Mononuclear cell (primary cell): ENCODE measurements at regions not wholly inside any gene's neighbourhood (a gene's known extent, or its start where the extent isn't known, plus 50 kb on each side); places are given as distances from the start of the nearest gene placed in this dataset.
"Not testable (repeated sequence)": the region's sequence is repeated elsewhere in the genome, so short reads cannot be mapped to it uniquely, and the experiment has no call there.

Source experiments
- H3K27me3 ChIP-seq: 2 replicates; pipeline ENCODE4 v1.6.0; 2011; ENCODE audit warnings: low read length, control low read depth; ENCODE audit not compliant: insufficient read depth
- H3K4me1 ChIP-seq: 2 replicates; pipeline ENCODE4 v1.5.1; 2011; ENCODE audit warnings: mild to moderate bottlenecking, low read length, control low read depth; ENCODE audit not compliant: insufficient read depth
- H3K4me3 ChIP-seq: 2 replicates; pipeline ENCODE4 v1.5.1; 2011; ENCODE audit warnings: mild to moderate bottlenecking, low read length, moderate library complexity
- H3K9me3 ChIP-seq: 2 replicates; pipeline ENCODE4 v1.5.1; 2011; ENCODE audit warnings: low read depth, mild to moderate bottlenecking, control low read depth, low read length

DNA sequence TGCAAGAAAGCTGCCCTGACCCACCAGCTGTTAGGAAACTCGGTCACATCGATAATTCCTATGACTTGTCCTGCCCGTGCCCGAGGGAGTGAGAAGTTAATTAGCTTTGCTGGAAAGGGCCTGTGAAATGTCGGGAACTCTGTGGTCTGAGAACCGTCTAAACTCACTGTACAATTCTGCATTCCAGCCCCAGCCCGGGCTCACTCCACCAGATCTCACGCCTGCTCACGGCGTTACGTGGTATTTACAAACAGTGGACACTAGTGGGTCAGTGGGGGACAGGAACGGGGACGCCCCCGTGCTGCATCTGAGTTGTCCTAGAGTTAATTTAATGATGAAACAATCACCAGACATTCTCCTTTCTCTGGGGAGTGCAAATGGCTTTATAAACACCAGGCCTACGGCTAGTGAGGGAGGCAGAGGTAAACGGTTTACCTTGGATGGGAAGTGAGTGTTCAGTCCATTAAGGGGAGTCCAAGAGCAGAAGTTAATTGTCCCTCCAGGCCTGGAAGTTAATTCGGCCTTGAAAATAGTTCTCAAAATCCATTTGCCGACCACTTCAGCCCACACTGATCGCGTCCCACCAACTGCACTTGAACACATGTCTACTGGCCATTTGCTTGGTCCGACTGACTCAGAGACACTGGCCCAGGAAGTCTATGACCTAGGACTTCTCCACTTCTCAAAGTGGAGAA lies 93.5 kb upstream of the MED13L start:
- H3K27me3 ChIP-seq = no peaks in the 10 kb centered on the region
- no peaks in the 10 kb centered on the region for H3K4me1 ChIP-seq
- no peak overlapping the region for H3K4me3 ChIP-seq
- H3K9me3 ChIP-seq = no peaks in the 10 kb centered on the region

DNA sequence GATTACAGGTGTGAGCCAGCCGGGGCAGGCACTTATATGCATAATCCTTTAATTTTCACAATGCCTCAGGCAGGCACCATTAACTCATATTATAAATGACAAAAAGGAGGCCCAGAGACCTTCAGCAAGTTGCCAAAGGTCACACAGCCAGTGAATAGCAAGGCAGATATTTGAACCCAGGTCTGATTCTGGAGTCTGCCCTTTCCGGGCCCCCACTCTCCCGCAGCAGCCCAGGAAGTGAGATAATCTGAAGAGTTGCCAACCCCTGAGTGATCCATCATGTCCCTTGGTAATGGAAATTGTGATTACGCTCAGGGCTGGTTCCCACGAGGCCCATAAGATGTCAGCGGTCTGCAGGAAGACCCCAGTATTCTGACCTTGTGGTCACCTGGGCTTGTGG lies 95.3 kb upstream of the MED13L start:
- Histone ChIP-seq H3K9me3 (no peaks in the 10 kb centered on the region), H3K27me3 (no peaks in the 10 kb centered on the region), H3K4me1 (no peaks in the 10 kb centered on the region), H3K4me3 (no peak overlapping the region)

DNA sequence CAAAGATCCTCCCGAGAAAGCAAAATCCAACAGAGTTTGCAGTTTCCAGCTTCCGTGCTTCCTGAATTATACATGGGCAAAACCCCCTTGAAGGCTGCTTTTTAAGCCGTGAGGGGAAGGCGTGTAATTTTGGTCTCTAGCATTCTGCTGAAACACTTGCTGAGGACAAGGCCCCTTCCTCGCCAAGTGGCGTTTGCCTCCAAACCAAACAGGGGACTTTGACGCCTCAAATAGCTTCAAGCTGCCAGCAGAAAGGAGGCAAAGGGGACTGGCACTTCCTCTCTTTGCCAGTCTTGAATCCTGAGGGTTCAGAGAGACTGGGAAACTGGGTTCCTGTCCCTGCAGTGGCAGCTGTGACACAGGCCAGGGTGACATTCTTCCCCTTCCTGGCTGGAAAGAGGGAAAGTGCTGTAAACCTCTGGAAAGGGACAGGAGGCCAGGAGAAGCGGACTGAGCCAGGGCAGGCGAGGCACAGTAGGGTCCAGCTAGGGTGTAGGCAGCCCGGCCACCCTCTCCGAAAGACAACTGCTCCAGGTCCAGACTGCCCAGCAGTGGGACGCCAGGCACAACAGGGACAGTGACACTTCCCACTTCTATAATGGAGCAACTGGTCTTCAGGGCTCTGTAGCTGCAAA lies 96.2 kb upstream of the MED13L start:
- Histone ChIP-seq H3K4me1 (no peaks in the 10 kb centered on the region), H3K4me3 (no peak overlapping the region), H3K27me3 (no peaks in the 10 kb centered on the region), H3K9me3 (no peaks in the 10 kb centered on the region)

DNA sequence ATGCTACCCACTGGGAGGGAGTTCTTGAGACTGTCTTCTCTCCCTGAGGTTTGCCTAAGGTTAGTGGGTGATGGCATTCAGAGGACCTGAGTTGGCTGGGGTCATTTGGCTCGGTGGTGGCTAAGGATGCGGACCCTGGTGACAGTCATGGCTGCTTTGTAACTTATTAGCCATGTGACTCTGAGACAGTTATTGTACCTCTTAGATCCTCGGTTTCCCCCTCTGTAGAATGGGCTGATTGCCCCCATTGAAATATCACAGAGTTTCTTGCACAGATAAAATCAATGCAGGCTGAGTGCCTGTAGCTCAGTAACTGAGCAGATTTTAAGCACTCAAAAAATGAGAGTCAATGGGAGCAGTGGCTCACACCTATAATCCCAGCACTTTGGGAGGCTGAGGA lies 96.7 kb upstream of the MED13L start:
- Histone ChIP-seq H3K9me3 (no peaks in the 10 kb centered on the region), H3K27me3 (no peaks in the 10 kb centered on the region), H3K4me3 (no peak overlapping the region), H3K4me1 (no peaks in the 10 kb centered on the region)

DNA sequence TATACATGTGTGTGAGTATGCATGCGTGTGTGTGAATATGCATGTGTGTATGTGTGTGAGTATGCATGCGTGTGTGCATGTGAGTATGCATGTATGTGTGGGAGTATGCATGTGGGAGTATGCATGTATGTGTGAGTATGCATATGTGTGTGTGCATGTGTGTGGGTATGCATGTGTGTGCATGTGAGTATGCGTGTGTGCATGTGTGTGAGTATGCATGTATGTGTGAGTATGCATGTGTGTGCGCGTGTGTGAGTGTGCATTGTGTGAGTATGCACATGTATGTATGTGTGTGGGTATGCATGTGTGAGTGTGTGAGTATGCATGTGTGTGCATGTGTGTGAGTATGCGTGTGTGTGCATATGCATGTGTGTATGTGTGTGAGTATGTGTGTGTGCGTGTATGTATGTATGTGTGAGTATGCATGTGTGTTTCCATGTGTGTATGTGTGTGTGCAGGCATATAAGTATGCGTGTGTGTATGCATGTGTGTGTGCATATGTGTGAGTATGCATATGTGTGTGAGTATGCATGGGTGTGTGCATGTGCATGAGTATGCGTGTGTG lies 97.9 kb upstream of the MED13L start:
- no peaks in the 10 kb centered on the region for H3K9me3 ChIP-seq
- H3K4me1 ChIP-seq = no peaks in the 10 kb centered on the region
- no peak overlapping the region for H3K4me3 ChIP-seq
- H3K27me3 ChIP-seq = no peaks in the 10 kb centered on the region

DNA sequence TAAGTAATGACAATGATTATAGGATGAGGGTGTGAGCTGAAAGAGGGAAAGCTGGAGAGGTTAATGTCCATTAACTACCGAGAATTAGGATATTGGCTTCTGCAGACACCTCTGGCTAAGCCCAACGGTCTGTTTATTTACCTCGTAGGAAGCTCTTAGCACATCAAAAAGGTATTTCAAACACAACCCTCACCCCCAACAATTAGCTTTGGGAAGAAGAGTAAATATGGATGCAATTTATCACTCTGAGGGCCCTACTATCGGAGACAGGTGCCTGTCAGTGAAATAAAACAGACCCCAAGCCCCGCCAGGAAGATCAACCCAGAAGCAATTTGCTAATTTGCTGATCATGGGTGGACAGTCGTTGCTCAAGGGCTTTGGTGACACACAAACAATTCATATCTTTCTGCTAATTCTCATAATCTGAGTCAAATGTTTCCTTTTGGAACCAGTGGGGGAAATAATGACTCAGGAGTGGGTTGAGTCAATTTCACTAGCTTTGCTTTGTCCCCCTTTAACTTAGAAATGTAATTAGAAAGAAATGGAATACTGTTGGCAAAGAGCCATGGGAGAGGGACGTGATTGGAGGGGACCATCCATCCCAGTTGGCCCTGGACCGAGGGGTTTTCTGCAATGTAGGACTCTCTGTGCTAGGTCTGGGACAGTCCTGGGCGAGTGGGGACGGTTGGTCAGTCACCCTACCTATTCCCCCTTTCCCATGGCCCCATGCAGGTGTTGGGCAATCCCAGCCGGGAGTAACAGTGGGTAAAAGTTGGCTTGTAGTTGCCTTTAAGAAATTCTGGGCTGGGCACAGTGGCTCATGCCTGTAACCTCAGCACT lies 99.1 kb upstream of the MED13L start:
- Histone ChIP-seq H3K27me3 (no peaks in the 10 kb centered on the region), H3K9me3 (no peaks in the 10 kb centered on the region), H3K4me1 (peaks cover 6% of the 10 kb centered on the region), H3K4me3 (no peak overlapping the region)

DNA sequence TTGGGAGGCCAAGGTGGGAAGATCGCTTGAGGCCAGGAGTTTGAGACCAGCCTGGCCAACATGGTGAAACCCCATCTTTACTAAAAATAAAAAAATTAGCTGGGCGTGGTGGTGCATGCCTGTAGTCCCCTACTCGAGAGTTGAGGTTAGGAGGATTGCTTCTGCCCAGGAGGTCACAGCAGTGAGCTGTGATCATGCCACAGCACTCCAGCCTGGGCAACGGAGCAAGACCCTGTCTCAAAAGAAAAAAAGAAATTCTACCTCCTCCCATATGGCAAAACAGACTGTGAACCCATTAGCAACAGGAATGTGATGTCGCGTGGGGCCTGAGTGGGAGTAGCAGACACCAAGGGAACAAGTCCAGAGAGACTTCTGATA lies 99.7 kb upstream of the MED13L start:
- H3K9me3 ChIP-seq, H3K27me3 ChIP-seq, H3K4me3 ChIP-seq: not testable (repeated sequence)
- peaks cover 12% of the 10 kb centered on the region for H3K4me1 ChIP-seq

DNA sequence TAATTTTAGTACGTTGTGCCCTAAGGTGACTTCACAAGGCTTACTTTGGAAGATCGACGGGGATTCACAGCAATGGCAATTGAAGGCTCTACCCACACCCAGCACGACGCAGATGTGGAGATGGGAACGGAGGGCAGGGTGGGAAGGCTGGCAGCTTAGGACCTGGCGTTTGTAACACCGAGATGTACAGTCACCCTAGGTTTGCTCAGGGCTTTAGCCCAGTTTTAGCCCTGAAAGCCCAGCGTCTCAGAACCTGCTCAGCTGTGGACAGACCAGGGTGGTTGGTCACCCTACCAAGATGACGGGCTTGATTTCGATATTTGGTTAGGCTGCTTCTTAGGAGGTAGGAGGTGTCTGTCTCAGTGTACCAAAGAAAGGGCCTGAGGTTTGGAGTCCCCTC lies 100.5 kb upstream of the MED13L start:
- Histone ChIP-seq H3K9me3 (no peaks in the 10 kb centered on the region), H3K27me3 (no peaks in the 10 kb centered on the region), H3K4me1 (peaks cover 12% of the 10 kb centered on the region), H3K4me3 (no peak overlapping the region)

DNA sequence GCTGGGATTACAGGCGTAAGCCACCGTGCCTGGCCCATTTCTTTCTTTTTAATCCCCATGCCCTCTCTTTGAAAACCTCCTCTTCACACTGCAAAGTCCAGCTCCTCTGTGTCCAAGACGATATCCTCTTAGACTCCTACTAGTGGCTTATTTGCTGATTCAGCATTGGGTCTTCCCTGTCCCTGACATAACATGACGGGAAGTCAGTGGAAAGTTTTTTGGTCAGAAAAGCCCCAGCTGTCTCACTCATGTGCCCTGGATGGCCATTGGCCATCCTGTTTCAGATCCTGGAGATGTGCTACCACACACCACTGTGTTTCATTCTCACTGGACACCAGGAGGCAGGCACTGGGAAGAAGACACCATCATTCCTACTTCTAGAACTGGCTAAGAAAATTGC lies 102.6 kb upstream of the MED13L start:
- Histone ChIP-seq H3K9me3 (no peaks in the 10 kb centered on the region), H3K27me3 (no peaks in the 10 kb centered on the region), H3K4me1 (peaks cover 19% of the 10 kb centered on the region), H3K4me3 (no peak overlapping the region)

DNA sequence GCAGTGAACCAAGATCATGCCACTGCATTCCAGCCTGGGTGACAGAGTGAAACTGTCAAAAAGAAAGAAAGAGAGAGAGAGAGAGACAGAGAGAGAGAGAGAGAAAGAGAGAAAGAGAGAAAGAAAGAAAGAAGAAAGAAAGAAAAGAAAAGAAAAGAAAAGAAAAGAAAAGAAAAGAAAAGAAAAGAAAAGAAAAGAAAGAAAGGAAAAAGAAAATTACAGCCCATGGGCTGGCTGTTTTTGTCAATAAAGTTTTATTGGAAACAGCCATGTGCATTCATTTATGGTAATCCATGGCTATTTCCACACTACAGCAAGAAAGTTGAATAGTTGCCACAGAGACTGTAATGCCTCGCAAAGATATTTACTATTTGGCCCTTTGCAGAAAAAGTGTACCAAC lies 103.2 kb upstream of the MED13L start:
- H3K9me3 ChIP-seq, H3K4me3 ChIP-seq, H3K27me3 ChIP-seq: not testable (repeated sequence)
- H3K4me1 ChIP-seq = peaks cover 26% of the 10 kb centered on the region

DNA sequence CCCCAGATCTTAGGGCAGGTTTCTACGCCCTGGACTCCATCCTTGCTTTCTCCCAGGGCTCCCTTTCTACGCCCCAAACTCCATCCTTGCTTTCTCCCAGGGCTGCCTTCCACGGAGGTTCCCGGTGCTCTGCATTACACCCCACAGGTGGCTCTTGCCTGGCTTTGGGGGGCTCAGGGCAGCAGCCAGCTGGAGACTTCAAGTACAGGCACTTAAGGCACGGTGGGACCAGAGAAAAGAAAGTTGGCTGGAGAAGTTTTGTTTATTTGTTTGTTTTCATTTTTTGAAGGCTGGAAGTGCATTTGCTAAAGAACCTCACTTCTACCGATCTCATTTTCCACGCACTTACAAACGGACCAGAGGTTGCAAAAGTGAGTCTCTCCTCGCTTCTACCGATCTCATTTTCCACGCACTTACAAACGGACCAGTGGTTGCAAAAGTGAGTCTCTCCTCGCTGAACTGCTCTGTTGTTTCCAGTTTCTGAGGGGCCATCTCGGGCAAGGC lies 103.8 kb upstream of the MED13L start:
- Histone ChIP-seq H3K9me3 (no peaks in the 10 kb centered on the region), H3K27me3 (no peaks in the 10 kb centered on the region), H3K4me1 (peaks cover 29% of the 10 kb centered on the region), H3K4me3 (no peak overlapping the region)

DNA sequence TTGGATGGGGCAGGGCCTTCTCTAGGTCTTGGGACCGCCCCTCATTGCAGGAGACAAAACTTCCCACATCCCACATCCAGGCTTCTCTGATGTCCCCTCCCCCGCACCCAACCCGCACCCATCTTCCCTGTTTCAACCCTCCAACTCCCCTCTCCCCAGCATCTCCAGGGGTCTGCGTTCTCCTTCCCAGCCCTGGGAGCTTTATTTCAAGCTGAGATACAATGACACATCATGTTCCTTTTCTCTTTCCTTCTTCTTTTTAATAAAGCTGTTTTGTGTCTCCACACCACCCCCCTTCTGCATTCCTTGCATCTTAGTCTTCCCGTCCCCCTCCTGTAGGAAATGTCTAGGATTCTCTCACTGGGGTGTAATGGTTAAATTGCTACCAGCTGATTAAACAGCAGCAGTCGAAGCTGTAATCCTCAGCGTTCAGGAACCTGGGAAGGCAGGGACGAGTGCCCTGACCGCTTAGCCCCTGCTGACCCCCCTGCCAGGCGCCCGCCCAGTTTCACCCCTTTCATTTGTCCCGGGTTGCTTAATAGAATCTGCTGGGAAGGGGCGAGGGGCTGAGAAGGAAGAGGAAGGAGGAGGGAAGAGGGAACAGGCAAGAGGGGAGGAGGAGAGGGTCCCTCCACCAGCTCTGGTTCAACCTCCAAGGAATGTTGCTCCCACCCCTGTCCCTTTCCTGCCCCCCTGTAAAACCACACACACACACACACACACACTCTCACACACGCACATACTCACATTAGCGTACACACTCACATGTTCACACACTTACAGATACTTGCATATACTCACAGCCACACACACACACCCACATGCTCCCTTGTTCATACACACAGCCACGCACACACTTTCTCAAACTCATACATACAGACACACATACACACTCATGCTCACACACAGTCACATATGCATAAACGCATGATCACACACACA lies 104.5 kb upstream of the MED13L start:
- H3K27me3 ChIP-seq = no peaks in the 10 kb centered on the region
- no peak overlapping the region for H3K4me3 ChIP-seq
- H3K9me3 ChIP-seq = no peaks in the 10 kb centered on the region
- H3K4me1 ChIP-seq = peaks cover 29% of the 10 kb centered on the region

DNA sequence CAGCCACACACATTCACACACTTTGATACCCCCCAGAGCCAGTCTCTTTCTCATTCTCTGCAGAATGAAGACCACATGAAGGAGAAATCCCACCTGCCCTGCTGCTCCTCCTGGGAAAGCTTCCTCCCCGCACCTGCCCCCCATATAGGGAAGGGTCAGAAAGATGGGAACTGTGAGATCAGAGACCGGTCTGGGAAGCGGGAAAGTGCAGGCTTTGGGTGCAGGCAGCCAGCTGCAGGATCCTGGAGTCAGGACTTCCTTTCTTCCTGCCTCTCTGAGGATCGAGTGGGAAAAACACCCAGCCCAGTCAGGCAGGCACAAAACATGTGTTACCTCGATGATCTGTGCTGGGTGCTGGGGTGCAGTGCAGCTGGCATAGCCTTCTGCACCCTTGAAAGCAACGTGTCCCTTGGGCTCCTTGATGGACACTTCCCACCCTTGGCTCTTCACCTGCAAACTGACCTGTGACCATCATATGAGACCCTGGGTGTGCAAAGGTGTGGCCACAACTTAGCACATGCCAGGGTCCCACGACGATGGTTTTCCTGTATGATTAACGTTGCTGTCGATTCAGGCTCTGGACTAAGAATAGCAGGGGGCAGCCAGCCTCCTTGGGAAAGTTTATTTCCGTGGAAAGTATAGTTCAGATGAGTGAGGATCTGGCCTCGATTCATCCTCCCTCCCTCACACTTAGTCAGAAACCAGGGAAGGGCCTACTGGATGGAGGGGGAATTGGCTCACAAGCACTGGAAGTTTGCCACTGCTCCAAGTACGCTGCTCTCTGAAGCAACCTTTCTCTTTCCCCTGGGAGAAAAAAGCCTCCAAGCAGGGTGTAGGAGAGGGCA lies 105.4 kb upstream of the MED13L start:
- H3K27me3 ChIP-seq = no peaks in the 10 kb centered on the region
- H3K9me3 ChIP-seq = no peaks in the 10 kb centered on the region
- no peak overlapping the region for H3K4me3 ChIP-seq
- peaks cover 29% of the 10 kb centered on the region for H3K4me1 ChIP-seq

DNA sequence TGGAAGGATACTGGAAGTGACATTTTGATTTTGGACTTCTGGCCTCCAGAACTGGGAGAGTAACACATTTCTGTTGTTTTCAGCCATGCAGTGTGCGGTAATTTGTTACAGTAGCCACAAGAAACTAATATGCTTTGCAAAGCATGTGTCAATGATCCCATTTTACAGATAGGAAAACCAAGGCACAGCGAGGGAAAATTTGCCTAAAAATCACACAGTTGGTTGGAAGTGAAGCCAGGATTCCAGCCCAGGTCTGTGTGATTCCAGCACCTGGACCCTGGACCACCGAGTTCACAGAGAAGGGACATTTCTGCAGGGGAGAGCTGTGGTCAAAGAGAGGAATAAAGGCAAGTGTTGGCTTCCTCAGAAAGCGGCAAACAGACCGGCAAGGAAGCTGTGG lies 106.7 kb upstream of the MED13L start:
- Histone ChIP-seq H3K4me1 (peaks cover 29% of the 10 kb centered on the region), H3K9me3 (no peaks in the 10 kb centered on the region), H3K4me3 (no peak overlapping the region)

More for the DNA sequence above, 106.7 kb upstream of the MED13L start:
- no peaks in the 10 kb centered on the region for H3K27me3 ChIP-seq
